ENCODE measurements at regions not wholly inside any gene's neighbourhood (a gene's known extent, or its start where the extent isn't known, plus 50 kb on each side); places are given as distances from the start of the nearest gene placed in this dataset.

GRCh38 chr20:40955326-40955725 is 73.3 kb upstream of the TOP1 start:
- TF ChIP-seq USF1 (IDR thresholded peaks at IDR 0.05) (no peak), EGR1 (IDR thresholded peaks at IDR 0.05) (no peak), TAF1 (IDR thresholded peaks at IDR 0.05; ENCODE audit: low read depth) (no peak), NFIC (IDR thresholded peaks at IDR 0.05) (no peak), YY1 (IDR thresholded peaks at IDR 0.05; ENCODE audit: low read depth) (no peak), TCF12 (IDR thresholded peaks at IDR 0.05; ENCODE audit: low read depth) (no peak), REST (IDR thresholded peaks at IDR 0.05; ENCODE audit: low read depth) (no peak), CEBPB (IDR thresholded peaks at IDR 0.05) (no peak), FOXM1 (IDR thresholded peaks at IDR 0.05; ENCODE audit: borderline replicate concordance, low read depth) (no peak), TEAD4 (IDR thresholded peaks at IDR 0.05) (no peak), RAD21 (IDR thresholded peaks at IDR 0.05; ENCODE audit: low read depth) (no peak)

- TF ChIP-seq TAF1 (IDR thresholded peaks at IDR 0.05; ENCODE audit: low read depth): no peak
- TF ChIP-seq MAX (IDR thresholded peaks at IDR 0.05): no peak
- TF ChIP-seq REST (IDR thresholded peaks at IDR 0.05; ENCODE audit: low read depth): no peak
- TF ChIP-seq TEAD4 (IDR thresholded peaks at IDR 0.05): no peak
- no peak for TF ChIP-seq YY1 (IDR thresholded peaks at IDR 0.05; ENCODE audit: low read depth)
- TF ChIP-seq EP300 (IDR thresholded peaks at IDR 0.05; ENCODE audit: borderline replicate concordance): no peak
- TF ChIP-seq EGR1 (IDR thresholded peaks at IDR 0.05): no peak
- no peak for TF ChIP-seq RAD21 (IDR thresholded peaks at IDR 0.05; ENCODE audit: low read depth)
- no peak for TF ChIP-seq NFIC (IDR thresholded peaks at IDR 0.05)
- TF ChIP-seq CREB1 (IDR thresholded peaks at IDR 0.05; ENCODE audit: low read depth): no peak
- TF ChIP-seq TCF12 (IDR thresholded peaks at IDR 0.05; ENCODE audit: low read depth): no peak
- TF ChIP-seq USF1 (IDR thresholded peaks at IDR 0.05): no peak
- TF ChIP-seq CEBPB (IDR thresholded peaks at IDR 0.05): no peak
- TF ChIP-seq FOXM1 (IDR thresholded peaks at IDR 0.05; ENCODE audit: borderline replicate concordance, low read depth): no peak
Measured at GRCh38 chr20:40956542-40957264, 71.9 kb upstream of the TOP1 start.

GRCh38 chr20:40957265-40957760 is 71.3 kb upstream of the TOP1 start:
- no peak for TF ChIP-seq FOXM1 (IDR thresholded peaks at IDR 0.05; ENCODE audit: borderline replicate concordance, low read depth)
- TF ChIP-seq MAX (IDR thresholded peaks at IDR 0.05): no peak
- TF ChIP-seq TCF12 (IDR thresholded peaks at IDR 0.05; ENCODE audit: low read depth): no peak
- TF ChIP-seq TAF1 (IDR thresholded peaks at IDR 0.05; ENCODE audit: low read depth): no peak
- TF ChIP-seq CEBPB (IDR thresholded peaks at IDR 0.05): no peak
- TF ChIP-seq REST (IDR thresholded peaks at IDR 0.05; ENCODE audit: low read depth): no peak
- TF ChIP-seq USF1 (IDR thresholded peaks at IDR 0.05): no peak

DNA sequence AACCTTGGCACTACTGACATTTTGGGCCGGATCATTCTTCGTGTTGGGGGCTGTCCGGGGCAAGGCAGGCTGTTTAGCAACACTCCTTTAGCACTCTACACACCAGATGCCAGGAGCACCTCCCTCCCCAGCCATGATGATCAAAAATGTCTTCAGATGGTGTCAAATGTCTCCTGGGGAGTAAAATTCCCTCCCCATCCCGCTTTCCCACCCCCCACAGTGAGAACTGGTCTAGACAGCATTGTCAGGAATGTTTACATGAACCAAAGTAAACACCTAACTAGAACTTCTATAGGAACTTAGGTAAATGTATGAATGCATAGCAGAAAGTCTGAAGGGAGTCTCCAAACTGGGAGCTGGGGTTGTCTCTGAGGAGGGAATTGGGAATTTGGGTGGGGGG is 70.0 kb upstream of the TOP1 start:
- TF ChIP-seq USF1 (IDR thresholded peaks at IDR 0.05): no peak
- TF ChIP-seq EGR1 (IDR thresholded peaks at IDR 0.05): no peak
- no peak for TF ChIP-seq RAD21 (IDR thresholded peaks at IDR 0.05; ENCODE audit: low read depth)
- no peak for TF ChIP-seq EP300 (IDR thresholded peaks at IDR 0.05; ENCODE audit: borderline replicate concordance)
- no peak for TF ChIP-seq YY1 (IDR thresholded peaks at IDR 0.05; ENCODE audit: low read depth)
- TF ChIP-seq FOXM1 (IDR thresholded peaks at IDR 0.05; ENCODE audit: borderline replicate concordance, low read depth): no peak
- no peak for TF ChIP-seq TEAD4 (IDR thresholded peaks at IDR 0.05)
- no peak for TF ChIP-seq CEBPB (IDR thresholded peaks at IDR 0.05)
- TF ChIP-seq ZBTB7A (IDR thresholded peaks at IDR 0.05; ENCODE audit: low read depth): no peak

Data from Ishikawa (cell line).